Fibroblast of skin of back (primary cell): ENCODE measurements at regions not wholly inside any gene's neighbourhood (a gene's known extent, or its start where the extent isn't known, plus 50 kb on each side); places are given as distances from the start of the nearest gene placed in this dataset.
A peak's percentile ranks its signal among the peaks of the same experiment; 100 is the strongest.

Experiments used
- DNase-seq: peaks from one replicate; pipeline ENCODE4 v3.0.0-alpha.2; 2013

GRCh38 chr20:22794200-22794599 is 209.8 kb upstream of the FOXA2 start:
- DNase-seq, result peak; percentile 33

GRCh38 chr20:22795433-22795832 is 211.1 kb upstream of the FOXA2 start:
- peak; percentile 57 for DNase-seq

GRCh38 chr20:22795871-22796270 is 211.5 kb upstream of the FOXA2 start:
- peak; percentile 100 for DNase-seq

- peak; percentile 85 for DNase-seq
Measured at GRCh38 chr20:22796469-22797077, 212.2 kb upstream of the FOXA2 start.

GRCh38 chr20:22797103-22797502 is 212.7 kb upstream of the FOXA2 start:
- no peak for DNase-seq

GRCh38 chr20:22799687-22800086 is 215.3 kb upstream of the FOXA2 start:
- no peak for DNase-seq

- no peak for DNase-seq
Measured at GRCh38 chr20:22800129-22800528, 215.8 kb upstream of the FOXA2 start.

- no peak for DNase-seq
Measured at GRCh38 chr20:22801528-22801927, 217.2 kb upstream of the FOXA2 start.

- no peak for DNase-seq
Measured at GRCh38 chr20:22802296-22802695, 217.9 kb upstream of the FOXA2 start.

GRCh38 chr20:22805219-22805618 is 220.8 kb upstream of the FOXA2 start:
- peak; percentile 91 for DNase-seq

- DNase-seq, result no peak
Measured at GRCh38 chr20:22805996-22806395, 221.6 kb upstream of the FOXA2 start.

- no peak for DNase-seq
Measured at GRCh38 chr20:22807045-22807444, 222.7 kb upstream of the FOXA2 start.

- no peak for DNase-seq
Measured at GRCh38 chr20:22807646-22808244, 223.4 kb upstream of the FOXA2 start.

- no peak for DNase-seq
Measured at GRCh38 chr20:22808628-22809027, 224.3 kb upstream of the FOXA2 start.

- DNase-seq, result no peak
Measured at GRCh38 chr20:22810030-22810429, 225.1 kb upstream of the SSTR4 start.

- no peak for DNase-seq
Measured at GRCh38 chr20:22810626-22811569, 224.2 kb upstream of the SSTR4 start.

GRCh38 chr20:22814471-22815205 is 220.5 kb upstream of the SSTR4 start:
- no peak for DNase-seq

GRCh38 chr20:22815206-22815551 is 219.9 kb upstream of the SSTR4 start:
- DNase-seq, result no peak

GRCh38 chr20:22815603-22816315 is 219.4 kb upstream of the SSTR4 start:
- no peak for DNase-seq

GRCh38 chr20:22818636-22819035 is 216.5 kb upstream of the SSTR4 start:
- DNase-seq, result no peak

GRCh38 chr20:22819112-22819511 is 216.0 kb upstream of the SSTR4 start:
- DNase-seq, result no peak

GRCh38 chr20:22819784-22820183 is 215.3 kb upstream of the SSTR4 start:
- no peak for DNase-seq
